ENCODE measurements at regions not wholly inside any gene's neighbourhood (a gene's known extent, or its start where the extent isn't known, plus 50 kb on each side); places are given as distances from the start of the nearest gene placed in this dataset.

DNA sequence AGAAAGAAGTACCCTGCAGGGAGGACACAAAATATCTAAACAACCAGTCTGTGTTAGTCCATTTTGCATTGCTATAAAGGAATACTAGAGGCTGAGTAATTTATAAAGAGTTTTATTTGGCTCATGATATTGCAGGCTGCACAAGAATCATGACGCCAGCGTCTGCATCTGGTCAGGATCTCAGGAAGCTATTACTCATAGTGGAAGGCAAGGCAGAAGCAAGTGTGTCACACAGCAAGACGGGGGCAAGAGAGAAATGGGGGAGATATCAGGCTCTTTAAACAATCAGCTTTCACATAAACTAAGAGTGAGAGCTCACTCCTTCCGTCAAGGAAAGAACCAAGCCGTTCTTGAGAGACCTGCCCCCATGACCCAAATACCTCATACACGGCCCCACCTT lies 614.8 kb downstream of the ZIC1 start:
- TF ChIP-seq, protein P1, sequence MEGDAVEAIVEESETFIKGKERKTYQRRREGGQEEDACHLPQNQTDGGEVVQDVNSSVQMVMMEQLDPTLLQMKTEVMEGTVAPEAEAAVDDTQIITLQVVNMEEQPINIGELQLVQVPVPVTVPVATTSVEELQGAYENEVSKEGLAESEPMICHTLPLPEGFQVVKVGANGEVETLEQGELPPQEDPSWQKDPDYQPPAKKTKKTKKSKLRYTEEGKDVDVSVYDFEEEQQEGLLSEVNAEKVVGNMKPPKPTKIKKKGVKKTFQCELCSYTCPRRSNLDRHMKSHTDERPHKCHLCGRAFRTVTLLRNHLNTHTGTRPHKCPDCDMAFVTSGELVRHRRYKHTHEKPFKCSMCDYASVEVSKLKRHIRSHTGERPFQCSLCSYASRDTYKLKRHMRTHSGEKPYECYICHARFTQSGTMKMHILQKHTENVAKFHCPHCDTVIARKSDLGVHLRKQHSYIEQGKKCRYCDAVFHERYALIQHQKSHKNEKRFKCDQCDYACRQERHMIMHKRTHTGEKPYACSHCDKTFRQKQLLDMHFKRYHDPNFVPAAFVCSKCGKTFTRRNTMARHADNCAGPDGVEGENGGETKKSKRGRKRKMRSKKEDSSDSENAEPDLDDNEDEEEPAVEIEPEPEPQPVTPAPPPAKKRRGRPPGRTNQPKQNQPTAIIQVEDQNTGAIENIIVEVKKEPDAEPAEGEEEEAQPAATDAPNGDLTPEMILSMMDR (IDR thresholded peaks at IDR 0.05; ENCODE audit: low read depth, low read length, poor library complexity, severe bottlenecking): no peak
- TF ChIP-seq EZH2phosphoT487 (IDR thresholded peaks at IDR 0.05; ENCODE audit: borderline replicate concordance, low read length): no peak
